Gastrocnemius medialis (tissue), 4 donors: ENCODE measurements at regions not wholly inside any gene's neighbourhood (a gene's known extent, or its start where the extent isn't known, plus 50 kb on each side); places are given as distances from the start of the nearest gene placed in this dataset.

Experiments used
- ATAC-seq, 2 donors: fragments of 150-250 bp; one replicate each; pipeline ENCODE4 v1.9.1; 2016
- DNase-seq, 2 donors: peaks; one replicate each; pipeline ENCODE4 v3.0.0-alpha.2; 2019
- H3K27ac ChIP-seq, 4 donors: fragments of 200-600 bp; sonication (generic); 1 replicate in 1 of 4; 2 replicates in 3 of 4; pipeline ENCODE4 v1.5.1; 2016 to 2018; ENCODE audit warnings: mild to moderate bottlenecking in 2 of 4, moderate library complexity in 1 of 4
- H3K27me3 ChIP-seq, 3 donors: fragments of 200-600 bp; sonication (generic) in 2 of 3; 1 replicate in 1 of 3; 2 replicates in 2 of 3; pipeline versions ENCODE4 v1.5.1 to v1.6.0; 2016 to 2019; ENCODE audit warnings: mild to moderate bottlenecking in 1 of 3, moderate library complexity in 1 of 3
- H3K36me3 ChIP-seq, 2 donors: fragments of 200-600 bp; sonication (generic) in 1 of 2; one replicate each; pipeline ENCODE4 v1.5.1; 2017 to 2018
- H3K4me1 ChIP-seq, 2 donors: fragments of 200-600 bp; sonication (generic) in 1 of 2; one replicate each; pipeline ENCODE4 v1.5.1; 2016 to 2017; ENCODE audit warnings: mild to moderate bottlenecking in 2 of 2
- H3K4me3 ChIP-seq, 4 donors: fragments of 200-600 bp; sonication (generic) in 3 of 4; 1 replicate in 1 of 4; 2 replicates in 3 of 4; pipeline ENCODE4 v1.5.1; 2016 to 2019; ENCODE audit warnings: mild to moderate bottlenecking in 2 of 4
- H3K9me3 ChIP-seq, 3 donors: fragments of 200-600 bp; sonication (generic) in 2 of 3; 1 replicate in 1 of 3; 2 replicates in 2 of 3; pipeline ENCODE4 v1.5.1; 2016 to 2019
- CTCF ChIP-seq, 5 experiments: fragments of 450-650 bp in 3 of 5; fragments of 200-600 bp in 2 of 5; sonication (generic) in 2 of 5; IDR thresholded peaks in 4 of 5; conservative IDR thresholded peaks in 1 of 5; 1 replicate in 4 of 5; 2 replicates in 1 of 5; pipeline ENCODE4 v1.5.1; 2016 to 2019; ENCODE audit warnings: antibody characterized with exemption in 5 of 5, mild to moderate bottlenecking in 3 of 5, moderate library complexity in 3 of 5
- POLR2A ChIP-seq, 2 donors: fragments of 450-650 bp; IDR thresholded peaks; one replicate each; pipeline ENCODE4 v1.6.1; 2017; ENCODE audit warnings: antibody characterized with exemption in 2 of 2, mild to moderate bottlenecking in 2 of 2, moderate library complexity in 2 of 2
- in situ Hi-C, 4 donors: fragments of 200-750 bp; cut with MboI; loops; one replicate each; pipeline versions ENCODE4 v1.15.0 to v1.8.0; 2017; ENCODE audit warnings: low sequenced_read_pairs in 4 of 4
- intact Hi-C: fragments of 100-400 bp; cut with DNase I; formaldehyde crosslinking; loops from one replicate; pipeline ENCODE4 v1.15.1; 2023; ENCODE audit warnings: low total_unique reads

- H3K36me3 ChIP-seq, result no peaks in the 10 kb centered on the region
- no peak overlapping the region for H3K27ac ChIP-seq
- intact Hi-C loops, result no loop called here
- H3K9me3 ChIP-seq, result no peaks in the 10 kb centered on the region
- DNase-seq, result no peak
- no peak for TF ChIP-seq POLR2A (IDR thresholded peaks at IDR 0.05)
- TF ChIP-seq CTCF (IDR thresholded peaks at IDR 0.05 in 4 of 5, conservative IDR thresholded peaks at IDR 0.05 in 1 of 5), result no peak
- ATAC-seq, result no peak
- no peaks in the 10 kb centered on the region for H3K4me1 ChIP-seq
- in situ Hi-C loops, result no loop called here
- H3K27me3 ChIP-seq, result no peaks in the 10 kb centered on the region
- H3K4me3 ChIP-seq, result no peak overlapping the region
Measured at GRCh38 chr16:52103791-52104190, 443.2 kb downstream of the TOX3 start.

- Histone ChIP-seq H3K4me1 (no peaks in the 10 kb centered on the region), H3K36me3 (no peaks in the 10 kb centered on the region), H3K27me3 (no peaks in the 10 kb centered on the region), H3K4me3 (no peak overlapping the region), H3K27ac (no peak overlapping the region), H3K9me3 (no peaks in the 10 kb centered on the region)
- in situ Hi-C loops (no loop called here), intact Hi-C loops (no loop called here)
- DNase-seq, result no peak
- ATAC-seq, result no peak
- TF ChIP-seq POLR2A (IDR thresholded peaks at IDR 0.05) (no peak), CTCF (IDR thresholded peaks at IDR 0.05 in 4 of 5, conservative IDR thresholded peaks at IDR 0.05 in 1 of 5) (no peak)
Measured at GRCh38 chr16:52101246-52101645, 445.7 kb downstream of the TOX3 start.

- no peaks in the 10 kb centered on the region for H3K36me3 ChIP-seq
- no peak overlapping the region for H3K27ac ChIP-seq
- no peak for DNase-seq
- TF ChIP-seq CTCF (IDR thresholded peaks at IDR 0.05 in 4 of 5, conservative IDR thresholded peaks at IDR 0.05 in 1 of 5), result no peak
- TF ChIP-seq POLR2A (IDR thresholded peaks at IDR 0.05), result no peak
- ATAC-seq, result no peak
- in situ Hi-C loops, result no loop called here
- intact Hi-C loops, result no loop called here
- H3K4me3 ChIP-seq, result no peak overlapping the region
- H3K9me3 ChIP-seq, result no peaks in the 10 kb centered on the region
- H3K27me3 ChIP-seq, result no peaks in the 10 kb centered on the region
- no peaks in the 10 kb centered on the region for H3K4me1 ChIP-seq
Measured at GRCh38 chr16:52099382-52099781, 447.6 kb downstream of the TOX3 start.

- no peaks in the 10 kb centered on the region for H3K36me3 ChIP-seq
- H3K27ac ChIP-seq, result no peak overlapping the region
- intact Hi-C loops (no loop called here), in situ Hi-C loops (no loop called here)
- TF ChIP-seq POLR2A (IDR thresholded peaks at IDR 0.05) (no peak), CTCF (IDR thresholded peaks at IDR 0.05 in 4 of 5, conservative IDR thresholded peaks at IDR 0.05 in 1 of 5) (no peak)
- DNase-seq, result no peak
- ATAC-seq, result no peak
- no peaks in the 10 kb centered on the region for H3K4me1 ChIP-seq
- H3K27me3 ChIP-seq, result no peaks in the 10 kb centered on the region
- no peak overlapping the region for H3K4me3 ChIP-seq
- no peaks in the 10 kb centered on the region for H3K9me3 ChIP-seq
Measured at GRCh38 chr16:52095471-52095870, 451.5 kb downstream of the TOX3 start.

GRCh38 chr16:52092126-52092525 lies 454.8 kb downstream of the TOX3 start:
- Histone ChIP-seq H3K4me1 (no peaks in the 10 kb centered on the region), H3K27ac (no peak overlapping the region), H3K27me3 (no peaks in the 10 kb centered on the region), H3K4me3 (no peak overlapping the region), H3K36me3 (no peaks in the 10 kb centered on the region), H3K9me3 (no peaks in the 10 kb centered on the region)
- no peak for DNase-seq
- in situ Hi-C loops, result no loop called here
- no peak for ATAC-seq
- no peak for TF ChIP-seq POLR2A (IDR thresholded peaks at IDR 0.05)
- TF ChIP-seq CTCF (IDR thresholded peaks at IDR 0.05 in 4 of 5, conservative IDR thresholded peaks at IDR 0.05 in 1 of 5), result no peak
- intact Hi-C loops, result no loop called here
